ENCODE measurements at regions not wholly inside any gene's neighbourhood (a gene's known extent, or its start where the extent isn't known, plus 50 kb on each side); places are given as distances from the start of the nearest gene placed in this dataset.

GRCh38 chr6:4340544-4340943 lies 205.2 kb upstream of the ECI2 start:
- TF ChIP-seq CTCF (IDR thresholded peaks at IDR 0.05 in 8 of 11, conservative IDR thresholded peaks at IDR 0.05 in 3 of 11) (no peak), POLR2AphosphoS5 (IDR thresholded peaks at IDR 0.05) (no peak), POLR2A (IDR thresholded peaks at IDR 0.05) (no peak)

Data from spleen (tissue), 7 donors.